MV-4-11 (cell line): ENCODE measurements at regions not wholly inside any gene's neighbourhood (a gene's known extent, or its start where the extent isn't known, plus 50 kb on each side); places are given as distances from the start of the nearest gene placed in this dataset.
"Not testable (repeated sequence)": the region's sequence is repeated elsewhere in the genome, so short reads cannot be mapped to it uniquely, and the experiment has no call there.

Experiments
- DNase-seq: peaks from one replicate; lab custom pipeline; 2025; lab: John Stamatoyannopoulos, UW

DNA sequence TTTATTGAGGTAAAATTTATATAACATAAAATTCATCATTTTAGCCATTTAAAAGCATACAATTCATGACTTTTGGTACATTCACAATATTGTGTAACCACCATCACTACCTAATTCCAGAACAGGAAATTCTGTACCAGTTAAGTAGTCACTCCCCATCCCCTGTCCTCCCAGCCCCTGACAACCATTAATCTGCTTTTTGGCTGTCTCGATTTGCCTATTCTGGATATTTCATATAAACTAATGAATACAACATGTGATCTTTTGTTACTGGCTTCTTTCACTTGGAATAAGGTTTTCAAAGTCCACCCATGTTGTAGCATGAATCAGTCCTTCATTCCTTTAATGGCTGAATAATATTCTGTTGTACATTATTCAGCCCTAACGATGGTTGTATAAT is 115.6 kb upstream of the KLF14 start:
- DNase-seq: no peak

DNA sequence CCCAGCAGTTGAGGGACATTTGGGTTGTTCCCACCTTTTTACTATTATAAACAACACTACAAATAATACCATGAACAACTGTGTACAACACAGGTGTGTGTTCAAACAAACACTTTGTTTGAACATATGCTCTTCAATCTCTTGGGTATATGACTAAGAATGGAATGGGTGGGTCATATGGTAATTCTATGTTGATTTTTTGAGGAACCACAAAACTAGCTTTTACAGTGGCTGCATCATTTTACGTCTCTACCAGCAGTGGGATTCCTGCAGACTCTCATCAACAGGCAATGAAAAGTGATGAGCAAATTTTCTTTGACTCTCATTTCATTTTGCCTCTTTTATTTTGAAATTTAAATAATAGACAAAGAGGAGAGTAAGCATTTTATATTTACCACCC is 116.9 kb upstream of the KLF14 start:
- DNase-seq: no peak

DNA sequence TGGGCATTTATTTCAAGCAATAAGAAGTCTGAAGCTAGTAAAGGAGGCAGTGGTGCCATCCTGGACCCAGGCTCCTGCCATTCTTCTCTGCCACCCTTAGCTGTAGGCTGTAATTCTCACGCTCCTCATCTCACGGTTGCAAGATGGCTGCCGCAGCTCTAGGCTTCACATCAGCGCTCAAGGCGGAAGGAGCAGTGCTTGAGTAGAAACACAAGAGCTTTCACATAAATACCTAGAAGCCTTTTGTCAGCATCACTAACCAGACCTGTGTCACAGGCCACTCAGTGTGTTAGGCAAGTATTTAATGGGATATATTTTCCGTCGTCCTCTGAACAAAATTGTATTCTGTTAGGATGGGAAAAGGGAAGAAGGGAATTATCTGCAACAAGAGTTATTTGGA is 118.9 kb upstream of the KLF14 start:
- no peak for DNase-seq

DNA sequence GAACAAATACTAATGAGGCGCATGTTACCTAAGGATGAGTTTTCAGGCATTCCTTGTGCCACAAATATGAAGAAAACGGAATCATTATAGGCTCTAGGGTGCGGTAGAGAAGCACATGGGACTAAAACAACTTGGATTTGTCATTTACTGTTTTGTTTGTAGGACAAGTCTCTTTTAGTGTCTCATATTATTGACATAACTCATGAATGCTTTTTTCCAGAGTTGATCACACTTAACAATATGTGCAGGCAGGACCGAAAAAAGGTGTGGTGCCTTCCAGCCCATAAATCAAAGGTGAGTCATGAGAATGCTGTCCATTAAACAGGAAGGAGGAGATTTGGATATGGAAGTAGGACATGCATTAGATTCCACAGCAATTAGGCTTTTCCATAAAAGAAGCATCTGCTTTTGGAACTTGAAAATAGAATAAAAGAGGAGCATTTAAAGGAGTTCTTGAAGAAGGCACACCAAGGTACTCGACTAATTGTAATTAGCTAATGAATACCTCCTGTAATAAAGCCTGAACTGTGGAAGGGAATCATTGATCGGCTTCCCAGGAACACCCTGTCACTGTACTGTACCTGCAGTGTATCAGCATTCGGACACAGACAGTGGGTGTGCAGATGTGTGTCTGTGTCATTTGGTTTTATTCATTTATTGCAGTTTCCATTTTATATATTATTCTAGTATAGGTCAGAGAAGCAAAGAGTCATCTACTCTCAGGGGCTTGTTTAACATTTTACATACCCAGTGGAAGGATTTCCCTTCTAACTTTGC is 119.7 kb upstream of the KLF14 start:
- no peak for DNase-seq

DNA sequence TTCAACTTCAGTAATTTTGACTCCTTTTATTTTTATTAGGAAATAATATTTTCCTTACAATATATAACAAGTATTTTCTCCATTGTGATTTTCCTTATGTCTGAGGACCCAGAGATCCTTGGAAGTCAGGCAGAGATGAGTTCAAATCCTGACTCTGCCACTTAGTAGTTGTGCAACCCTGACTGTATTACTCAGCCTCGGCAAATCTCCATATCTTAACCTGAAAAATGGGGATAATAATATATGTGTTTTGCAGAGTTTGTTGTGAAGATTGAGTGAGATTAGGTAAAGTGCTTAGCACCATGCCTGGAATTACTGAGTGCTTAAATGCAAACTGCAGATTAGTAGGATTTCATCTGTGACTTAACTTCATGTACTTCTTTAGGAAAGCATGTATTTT is 120.5 kb upstream of the KLF14 start:
- no peak for DNase-seq

DNA sequence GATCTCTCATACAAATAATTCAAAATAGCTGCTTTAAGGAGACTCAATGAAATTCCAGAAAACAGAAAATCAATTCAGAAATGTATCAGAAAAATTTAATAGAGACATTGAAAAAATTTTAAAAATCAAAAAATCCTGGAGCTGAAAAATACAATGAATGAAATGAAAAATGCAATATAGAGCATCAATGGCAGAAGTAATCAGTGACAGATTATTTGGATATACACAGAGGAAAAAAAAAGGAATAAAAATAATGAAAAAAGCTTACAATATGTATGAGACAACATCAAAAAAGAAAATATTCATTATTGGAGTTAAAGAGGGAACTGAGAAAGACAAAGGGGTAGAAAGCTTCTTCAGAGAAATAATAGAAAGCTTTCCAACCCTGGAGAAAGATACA is 122.9 kb upstream of the KLF14 start:
- no peak for DNase-seq

DNA sequence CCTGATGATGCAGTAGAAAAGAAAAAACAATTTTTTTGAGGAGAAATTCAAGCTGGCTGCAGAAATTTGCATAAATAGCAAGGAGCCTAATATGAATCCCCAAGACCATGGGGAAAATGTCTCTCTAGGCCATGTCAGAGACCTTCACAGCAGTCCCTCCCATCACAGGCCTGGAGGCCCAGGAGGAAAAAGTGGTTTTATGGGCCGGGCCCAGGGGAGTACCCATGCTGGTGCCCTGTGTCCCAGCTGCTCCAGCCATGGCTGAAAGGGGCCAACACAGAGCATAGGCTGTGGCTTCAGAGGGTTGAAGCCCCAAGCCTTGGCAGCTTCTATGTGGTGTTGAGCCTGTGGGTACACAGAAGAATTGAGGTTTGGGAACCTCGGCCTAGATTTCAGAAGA is 126.8 kb upstream of the KLF14 start:
- DNase-seq: not testable (repeated sequence)

DNA sequence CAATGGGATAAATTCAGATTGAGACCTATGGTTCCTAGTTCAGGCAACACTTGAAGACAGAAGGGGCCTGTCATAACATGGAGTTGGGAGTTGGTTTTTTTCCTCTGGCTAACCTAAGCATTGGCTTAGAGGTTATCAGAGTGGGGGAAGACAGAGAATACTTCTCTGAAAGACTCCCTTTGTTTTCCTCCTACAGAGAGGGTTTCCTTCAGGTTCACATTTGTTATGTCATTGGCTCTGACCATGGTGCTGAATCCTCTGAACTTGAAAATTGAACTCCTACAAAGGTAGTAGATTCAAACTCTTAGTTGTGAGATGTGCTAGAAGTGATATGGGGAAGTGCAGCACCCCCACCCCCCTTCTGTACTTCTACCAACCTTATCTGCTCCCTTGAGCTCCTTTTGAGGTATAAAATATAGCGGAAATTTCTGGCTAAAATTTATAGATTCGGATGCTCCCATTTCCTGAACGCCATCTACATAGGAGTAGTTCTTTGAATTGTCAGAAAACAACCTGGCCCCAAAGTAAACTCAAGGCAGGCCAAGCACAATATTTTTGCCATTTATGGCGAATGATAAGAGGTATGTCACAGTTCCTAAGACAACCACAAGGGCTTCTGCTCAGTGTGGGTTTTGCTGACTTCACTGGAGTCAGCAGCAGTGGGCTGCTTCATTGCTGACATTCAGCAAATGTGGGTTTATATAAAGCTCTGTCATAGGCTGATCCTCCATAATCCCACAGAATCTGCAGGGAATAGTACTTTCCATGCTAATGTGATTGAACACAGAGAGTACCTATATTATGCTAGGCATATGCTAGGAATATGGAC is 131.6 kb upstream of the KLF14 start:
- DNase-seq: peak; percentile 52

DNA sequence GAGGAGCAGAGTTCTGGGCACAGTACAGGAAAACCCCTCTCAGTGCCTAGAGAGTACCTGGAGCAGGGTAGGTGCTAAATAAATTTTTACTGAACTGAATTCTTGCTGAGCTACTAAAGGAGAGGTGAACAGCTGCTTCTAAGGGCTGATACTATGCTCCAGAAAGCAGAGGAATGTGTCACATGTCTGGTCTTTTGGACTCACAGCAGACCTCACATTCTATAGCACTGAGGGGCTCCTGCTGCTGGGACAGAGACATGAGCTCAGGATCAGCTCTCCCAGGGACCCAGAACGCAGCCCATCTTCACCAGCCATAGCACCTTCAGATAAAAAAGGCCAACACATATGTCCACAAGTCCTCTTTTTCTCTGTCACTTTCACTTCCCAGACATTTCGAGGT is 133.0 kb upstream of the KLF14 start:
- DNase-seq: no peak

DNA sequence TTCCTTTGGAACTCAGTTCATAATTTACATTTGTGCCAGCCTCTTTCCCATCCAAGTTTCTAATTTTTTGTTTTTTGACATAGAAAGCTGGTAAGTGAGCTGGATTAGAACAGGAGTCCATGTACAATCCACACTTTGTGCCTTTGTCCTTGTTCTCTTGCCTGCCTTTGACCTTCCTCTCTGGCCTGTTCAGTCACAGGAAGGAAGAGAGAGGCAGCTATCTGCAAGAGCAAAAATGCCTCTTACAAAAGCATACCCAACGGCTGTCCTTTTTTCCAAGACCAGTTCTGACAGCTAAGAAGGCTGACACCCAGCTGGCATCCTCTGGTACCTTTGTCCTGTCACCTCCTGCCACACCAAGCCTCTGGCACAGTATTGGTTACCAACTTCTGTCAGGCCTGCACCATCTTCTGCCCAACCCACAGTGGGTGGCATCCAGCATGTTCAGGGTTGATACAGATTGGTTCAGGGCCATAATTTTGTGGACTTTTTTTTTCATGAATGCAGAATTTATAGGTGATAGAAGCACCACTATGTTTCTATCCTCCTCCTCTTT is 133.7 kb upstream of the KLF14 start:
- DNase-seq: no peak

DNA sequence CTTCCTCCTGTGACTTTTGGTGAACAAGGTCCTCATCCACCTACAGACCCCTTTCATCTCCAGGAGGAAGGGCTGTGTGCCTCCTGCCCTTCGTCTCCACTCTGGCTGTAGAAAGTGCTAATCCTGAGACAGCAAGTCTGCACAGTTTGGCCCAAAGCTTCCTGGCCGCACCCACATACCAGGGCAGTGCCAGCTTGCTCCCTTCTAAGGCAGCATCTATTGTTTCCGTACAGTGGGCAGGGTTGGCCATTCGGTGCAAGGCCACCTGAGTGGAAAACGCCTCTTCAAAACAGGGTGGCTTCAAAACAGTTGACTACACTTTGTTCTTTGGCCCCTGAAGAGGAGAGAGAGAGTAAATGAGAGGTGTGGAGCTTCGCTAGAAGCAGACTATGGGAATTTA is 134.1 kb upstream of the KLF14 start:
- DNase-seq: no peak

DNA sequence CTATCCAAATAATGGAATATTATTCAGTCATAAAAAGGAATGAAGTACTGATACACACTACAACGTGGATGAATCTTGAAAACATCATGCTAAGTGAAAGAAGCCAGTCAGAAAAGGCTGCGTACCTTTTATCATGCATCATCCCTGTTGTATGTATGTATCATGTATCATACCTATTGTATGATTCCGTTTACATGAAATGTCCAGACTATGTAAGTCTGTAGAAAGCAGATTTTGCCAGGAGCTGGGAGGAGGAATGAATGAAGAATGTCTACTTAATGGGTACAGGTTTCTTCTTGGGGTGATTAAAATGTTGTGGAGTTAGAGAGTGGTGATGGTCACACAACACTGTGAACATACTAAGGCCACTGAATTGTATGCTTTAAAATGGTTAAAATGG is 135.9 kb upstream of the KLF14 start:
- DNase-seq: no peak

DNA sequence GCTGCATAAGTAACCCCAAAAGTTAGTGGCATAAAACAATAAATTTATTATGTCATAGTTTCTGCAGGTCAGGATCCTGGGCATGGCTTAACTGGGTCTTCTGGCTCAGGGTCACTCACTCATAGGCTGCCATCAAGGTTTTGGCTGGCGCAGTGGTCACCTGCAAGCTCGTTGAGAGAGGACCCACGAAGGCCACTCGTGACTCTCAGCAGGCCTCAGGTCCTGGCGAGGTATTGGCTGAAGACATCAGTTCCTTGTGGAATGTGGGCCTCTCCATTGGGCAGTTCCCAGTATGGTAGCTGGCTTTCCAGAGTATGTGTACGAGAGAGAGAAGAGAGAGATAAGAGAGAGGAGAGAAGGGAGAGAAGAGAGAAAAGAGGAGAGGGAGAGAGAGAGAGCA is 138.3 kb upstream of the KLF14 start:
- no peak for DNase-seq

DNA sequence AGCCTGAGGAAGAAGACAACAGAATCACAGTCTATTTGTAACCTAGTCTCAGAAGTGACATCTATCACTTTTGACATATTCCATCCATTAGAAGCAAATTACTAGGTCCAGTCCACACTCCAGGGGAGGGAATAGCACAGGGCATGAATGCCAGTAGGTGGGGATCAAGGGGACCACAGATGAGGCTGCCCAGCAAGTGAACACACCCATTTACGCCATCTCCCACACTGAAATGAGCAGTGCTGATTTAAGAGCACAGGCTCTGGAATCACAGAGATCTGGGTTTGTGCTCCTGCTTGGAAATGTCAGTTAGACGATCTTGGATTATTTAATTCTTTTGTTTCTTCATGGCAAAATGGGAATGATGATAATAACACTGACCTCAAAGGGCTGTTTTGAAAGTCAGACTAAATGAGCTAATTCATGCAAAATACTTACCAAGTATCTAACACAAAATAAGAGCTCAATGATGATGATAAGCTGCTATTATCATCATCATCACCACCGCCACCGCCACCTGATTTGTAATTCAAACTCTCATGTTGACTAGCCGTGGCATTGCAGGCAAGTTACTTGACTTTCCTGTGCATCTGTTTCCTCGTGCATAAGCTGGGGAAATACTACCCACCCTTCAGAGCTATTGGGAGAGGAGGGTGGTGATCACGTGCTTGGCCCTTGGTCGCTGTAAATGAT is 138.9 kb upstream of the KLF14 start:
- no peak for DNase-seq

DNA sequence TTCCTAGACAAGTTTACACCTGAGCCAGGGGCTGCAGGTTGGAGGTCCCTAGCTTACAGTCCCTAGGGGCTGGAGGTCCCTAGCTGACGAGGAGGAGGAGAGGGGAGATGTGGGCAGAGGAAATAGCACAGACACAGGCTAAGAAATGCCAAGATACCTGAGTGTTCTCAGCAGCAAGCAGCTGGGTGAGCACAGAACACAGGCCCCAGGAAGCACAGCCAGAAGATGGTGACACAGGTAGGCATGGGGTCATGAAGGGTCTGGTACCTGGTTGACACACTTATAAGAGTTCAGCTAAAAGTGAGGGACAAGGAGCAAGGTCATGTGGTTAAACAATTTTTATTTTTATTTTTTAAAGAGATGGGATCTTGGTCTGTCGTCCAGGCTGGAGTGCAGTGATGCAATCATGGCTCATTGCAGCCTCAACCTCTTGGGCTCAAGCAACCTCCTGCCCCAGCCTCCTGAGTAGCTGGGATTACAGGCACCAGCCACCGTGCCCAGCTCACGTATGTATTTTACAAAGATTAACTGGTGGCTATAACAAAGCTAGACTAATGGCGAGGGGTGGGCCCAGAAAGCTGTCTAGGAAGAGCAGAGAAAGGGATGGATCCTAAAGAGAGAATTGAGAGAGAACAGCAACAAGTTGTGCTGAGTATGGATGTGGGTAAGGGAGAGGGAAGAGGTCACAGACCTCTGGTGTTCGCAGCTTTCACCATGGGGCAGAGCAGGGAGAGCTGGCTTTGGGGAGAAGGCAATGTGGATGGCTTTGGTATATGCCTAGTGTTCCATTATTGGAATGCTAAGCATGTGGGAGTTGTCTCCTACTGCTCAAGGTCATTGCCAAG is 140.3 kb upstream of the KLF14 start:
- no peak for DNase-seq

DNA sequence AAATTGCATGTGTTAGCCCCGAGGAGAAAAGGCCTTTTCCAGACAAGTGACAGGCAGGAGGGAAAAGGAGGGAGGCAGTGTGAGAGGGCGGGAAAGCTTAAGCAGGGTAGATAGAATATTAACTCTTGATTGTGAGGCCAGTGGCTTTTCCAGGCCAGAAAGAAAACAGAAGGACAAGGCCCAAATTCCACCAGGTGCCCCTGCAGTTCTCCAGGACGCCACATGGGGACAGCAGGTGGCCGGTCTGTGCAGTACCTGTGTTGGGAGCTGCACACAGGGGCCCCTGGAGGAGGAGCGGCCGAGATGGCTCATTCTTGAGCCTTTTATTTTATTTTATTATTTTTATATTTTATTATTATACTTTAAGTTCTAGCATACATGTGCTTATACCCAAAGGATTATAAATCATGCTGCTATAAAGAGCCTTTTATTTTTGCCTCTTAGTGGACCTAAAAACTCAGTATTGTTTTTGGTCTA is 141.3 kb upstream of the KLF14 start:
- DNase-seq: no peak

DNA sequence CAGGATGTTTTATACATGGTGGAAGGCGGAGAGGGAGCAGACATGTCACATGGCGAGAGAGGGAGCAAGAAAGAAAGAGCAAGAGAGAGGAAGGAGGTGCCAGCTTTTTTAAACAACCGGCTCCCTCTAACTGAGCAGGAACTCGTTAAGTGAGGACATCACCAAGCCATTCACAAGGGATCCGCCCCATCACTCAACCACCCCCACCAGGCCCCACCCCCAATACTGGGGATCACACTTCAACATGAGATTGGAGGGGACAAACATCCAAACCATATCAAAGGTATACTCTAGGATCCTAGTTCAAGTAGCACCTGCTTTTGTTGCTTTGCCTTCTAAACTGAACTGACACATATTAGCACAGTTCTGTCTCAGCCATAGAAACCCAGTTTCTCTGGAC is 141.9 kb upstream of the KLF14 start:
- no peak for DNase-seq

DNA sequence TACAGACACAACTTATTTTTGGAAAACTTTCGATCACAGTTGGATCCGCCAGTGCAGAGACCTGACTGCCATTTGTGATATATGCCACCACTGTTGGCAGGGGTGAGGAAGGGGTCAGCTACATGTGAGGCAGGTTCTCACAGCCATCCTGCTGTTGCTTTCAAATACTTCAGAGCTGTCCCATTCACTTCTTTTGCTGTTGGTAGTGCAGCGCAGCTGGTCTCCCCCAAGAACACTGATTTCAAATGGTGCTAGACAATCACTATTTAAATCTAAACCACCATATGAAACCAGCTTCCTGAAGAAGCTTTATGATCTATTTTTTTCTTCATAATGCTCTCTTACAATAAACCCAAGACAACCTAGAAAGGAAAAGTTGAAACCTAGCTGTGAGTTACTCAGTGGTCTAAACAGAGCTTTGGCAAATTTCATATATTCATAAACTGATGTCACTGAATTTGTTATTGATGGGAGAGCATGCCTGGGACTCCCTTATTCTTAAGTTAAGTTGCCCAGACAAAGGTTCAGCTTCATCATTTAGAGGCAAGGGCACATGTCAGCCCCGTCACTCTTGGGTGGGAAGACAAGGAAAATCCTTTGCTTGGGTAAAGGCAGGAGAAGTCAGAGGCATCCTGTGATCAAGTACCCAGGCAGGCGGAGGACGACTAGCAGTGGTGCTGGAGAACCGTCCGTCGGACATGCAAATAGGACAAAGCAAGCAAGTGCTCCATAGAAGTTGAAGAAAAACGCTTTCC is 143.4 kb upstream of the KLF14 start:
- DNase-seq: no peak

DNA sequence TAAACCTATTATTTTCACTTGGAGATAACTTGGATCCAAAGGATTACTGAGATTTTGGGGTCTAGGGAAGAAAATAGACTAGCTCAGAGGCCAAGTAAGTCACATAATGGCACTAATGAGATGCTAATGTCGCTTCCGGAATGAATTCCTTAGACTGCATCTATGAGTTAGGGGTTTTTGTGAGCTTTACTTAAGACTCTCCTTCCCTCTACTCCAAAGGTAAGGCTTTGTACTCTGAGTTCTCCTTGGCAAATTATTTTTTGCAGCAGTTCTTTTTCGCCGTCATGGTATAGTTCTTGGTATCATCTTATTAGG is 143.9 kb upstream of the KLF14 start:
- no peak for DNase-seq

DNA sequence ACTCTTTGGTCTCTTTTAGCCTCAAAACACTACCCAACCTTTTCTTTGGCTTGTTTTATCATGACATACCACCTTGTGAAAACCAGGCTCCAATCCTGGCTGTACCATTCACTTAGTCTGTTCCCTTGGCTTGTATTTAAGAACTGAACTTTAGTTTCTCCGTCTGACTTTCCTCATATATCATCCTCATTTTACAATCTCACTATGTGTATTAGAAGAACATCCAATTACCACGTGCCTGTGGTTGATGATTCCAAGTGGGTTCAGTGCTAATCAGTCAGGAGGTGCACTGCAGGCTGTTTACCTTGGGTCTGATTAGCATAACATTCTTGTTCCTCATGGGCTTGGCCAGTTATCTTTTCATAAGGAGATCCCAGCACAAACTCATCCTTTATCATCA is 144.8 kb upstream of the KLF14 start:
- no peak for DNase-seq

DNA sequence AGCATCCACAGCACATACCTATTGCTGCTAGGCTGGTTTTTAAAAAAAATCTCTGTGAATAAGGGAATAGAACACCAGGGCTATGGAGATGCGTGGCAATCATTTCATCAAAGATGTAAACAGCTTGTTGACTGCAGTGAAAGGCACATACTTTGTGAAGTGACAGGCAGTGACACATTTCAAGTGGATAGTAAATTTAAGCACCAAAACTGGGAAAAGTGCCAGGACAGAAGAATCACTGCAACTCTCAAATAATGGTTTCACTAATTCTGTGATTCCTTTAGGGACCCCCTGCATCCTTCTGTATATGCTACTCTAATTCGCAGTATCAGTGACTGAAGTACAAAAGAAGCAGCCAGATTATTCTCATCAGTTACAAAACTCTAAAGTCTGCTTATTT is 145.2 kb upstream of the KLF14 start:
- DNase-seq: no peak
